GM12875 (cell line): ENCODE measurements at regions not wholly inside any gene's neighbourhood (a gene's known extent, or its start where the extent isn't known, plus 50 kb on each side); places are given as distances from the start of the nearest gene placed in this dataset.

Source experiments
- H3K4me3 ChIP-seq: one replicate; pipeline ENCODE4 v1.5.1; 2011; ENCODE audit warnings: low read depth, low read length, control low read depth
- TF ChIP-seq, protein P1 (sequence below): IDR thresholded peaks from 2 replicates; pipeline ENCODE4 v1.5.1; 2011; ENCODE audit warnings: low read depth, mild to moderate bottlenecking, control low read depth, inconsistent platforms, low read length, moderate library complexity, borderline replicate concordance; ENCODE audit not compliant: insufficient read depth

- TF ChIP-seq, protein P1, sequence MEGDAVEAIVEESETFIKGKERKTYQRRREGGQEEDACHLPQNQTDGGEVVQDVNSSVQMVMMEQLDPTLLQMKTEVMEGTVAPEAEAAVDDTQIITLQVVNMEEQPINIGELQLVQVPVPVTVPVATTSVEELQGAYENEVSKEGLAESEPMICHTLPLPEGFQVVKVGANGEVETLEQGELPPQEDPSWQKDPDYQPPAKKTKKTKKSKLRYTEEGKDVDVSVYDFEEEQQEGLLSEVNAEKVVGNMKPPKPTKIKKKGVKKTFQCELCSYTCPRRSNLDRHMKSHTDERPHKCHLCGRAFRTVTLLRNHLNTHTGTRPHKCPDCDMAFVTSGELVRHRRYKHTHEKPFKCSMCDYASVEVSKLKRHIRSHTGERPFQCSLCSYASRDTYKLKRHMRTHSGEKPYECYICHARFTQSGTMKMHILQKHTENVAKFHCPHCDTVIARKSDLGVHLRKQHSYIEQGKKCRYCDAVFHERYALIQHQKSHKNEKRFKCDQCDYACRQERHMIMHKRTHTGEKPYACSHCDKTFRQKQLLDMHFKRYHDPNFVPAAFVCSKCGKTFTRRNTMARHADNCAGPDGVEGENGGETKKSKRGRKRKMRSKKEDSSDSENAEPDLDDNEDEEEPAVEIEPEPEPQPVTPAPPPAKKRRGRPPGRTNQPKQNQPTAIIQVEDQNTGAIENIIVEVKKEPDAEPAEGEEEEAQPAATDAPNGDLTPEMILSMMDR: no peak
- no peak overlapping the region for H3K4me3 ChIP-seq
These were observed 267.8 kb downstream of the INSIG2 start for GRCh38 chr2:118356051-118356450.

DNA sequence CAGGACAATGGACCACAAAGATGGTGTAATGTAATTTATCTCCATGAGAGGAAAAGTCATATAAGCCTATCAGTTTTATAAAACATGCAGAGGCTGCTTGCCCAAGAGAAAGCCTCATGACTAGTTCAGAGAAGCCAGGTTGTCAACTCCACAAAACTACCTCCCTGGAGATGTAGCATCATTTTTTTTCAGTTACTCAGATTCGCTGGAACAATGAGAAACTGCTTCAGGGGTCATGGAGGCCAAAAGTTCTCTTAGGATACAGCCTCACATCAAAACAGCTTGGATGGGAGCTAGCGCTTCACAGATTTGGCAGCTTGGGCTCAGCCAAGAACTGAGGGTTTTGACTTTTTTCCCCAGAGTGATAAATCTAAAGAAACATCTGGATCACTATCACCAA is 263.5 kb downstream of the INSIG2 start:
- no peak overlapping the region for H3K4me3 ChIP-seq
- TF ChIP-seq, protein P1: no peak

DNA sequence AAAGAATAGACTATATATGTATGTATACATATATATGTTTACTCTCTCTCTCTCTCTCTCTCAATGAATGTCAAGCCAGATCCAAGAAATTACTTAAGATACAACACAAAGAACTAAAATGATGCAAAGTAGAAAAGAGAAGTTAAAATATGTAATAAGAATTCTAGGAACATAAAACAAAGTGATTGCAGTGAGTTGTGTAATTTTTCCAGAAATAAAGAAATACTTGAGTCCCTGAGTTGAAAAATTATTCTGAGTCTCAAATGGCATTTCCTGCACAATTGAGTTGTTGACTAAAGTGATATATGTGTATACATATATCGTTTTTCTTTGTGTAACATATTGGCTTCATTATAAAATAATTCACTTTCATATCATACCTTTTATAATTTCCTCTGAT is 262.4 kb downstream of the INSIG2 start:
- TF ChIP-seq, protein P1: no peak
- no peak overlapping the region for H3K4me3 ChIP-seq

DNA sequence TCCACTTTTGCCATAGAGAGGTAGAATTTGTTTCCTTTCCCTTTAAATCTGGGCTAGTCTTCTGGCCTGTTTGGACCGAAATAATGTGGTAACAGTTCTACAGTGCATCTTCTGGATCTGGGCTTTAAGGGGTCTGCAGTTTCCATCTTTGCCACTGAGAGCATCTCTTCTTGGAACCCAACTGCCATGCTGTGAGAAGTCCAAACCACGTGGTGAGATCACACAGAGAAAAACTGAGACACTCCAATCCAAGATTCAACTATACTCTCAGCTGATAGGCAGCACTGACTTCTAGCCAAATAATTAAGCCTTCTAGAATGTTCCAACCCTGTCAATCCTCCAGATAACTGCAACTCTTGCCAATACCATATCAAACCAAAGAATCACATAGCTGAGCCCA is 261.1 kb downstream of the INSIG2 start:
- no peak overlapping the region for H3K4me3 ChIP-seq
- TF ChIP-seq, protein P1: no peak

- no peak overlapping the region for H3K4me3 ChIP-seq
- TF ChIP-seq, protein P1: no peak
These were observed 260.2 kb downstream of the INSIG2 start for GRCh38 chr2:118348380-118349034.

DNA sequence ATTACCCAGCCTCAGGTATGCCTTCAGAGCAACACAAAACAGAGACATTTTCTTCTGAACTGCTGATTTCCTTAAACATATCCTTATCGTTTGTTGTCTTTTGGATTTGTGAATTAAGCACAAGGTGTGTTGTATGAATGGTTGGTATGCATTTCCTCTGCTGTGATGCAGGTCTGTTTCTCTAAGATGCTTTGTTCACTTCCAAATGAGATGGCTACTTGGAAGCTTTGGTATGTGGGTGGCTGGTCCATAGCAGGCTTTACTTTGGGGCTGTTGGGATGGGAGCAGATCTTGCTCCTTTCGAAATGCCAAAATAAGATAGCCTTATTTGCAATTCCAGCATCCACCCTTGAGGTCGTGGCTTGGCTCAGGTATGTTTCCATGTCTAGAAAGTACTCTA is 257.2 kb downstream of the INSIG2 start:
- H3K4me3 ChIP-seq: no peak overlapping the region
- TF ChIP-seq, protein P1: no peak

DNA sequence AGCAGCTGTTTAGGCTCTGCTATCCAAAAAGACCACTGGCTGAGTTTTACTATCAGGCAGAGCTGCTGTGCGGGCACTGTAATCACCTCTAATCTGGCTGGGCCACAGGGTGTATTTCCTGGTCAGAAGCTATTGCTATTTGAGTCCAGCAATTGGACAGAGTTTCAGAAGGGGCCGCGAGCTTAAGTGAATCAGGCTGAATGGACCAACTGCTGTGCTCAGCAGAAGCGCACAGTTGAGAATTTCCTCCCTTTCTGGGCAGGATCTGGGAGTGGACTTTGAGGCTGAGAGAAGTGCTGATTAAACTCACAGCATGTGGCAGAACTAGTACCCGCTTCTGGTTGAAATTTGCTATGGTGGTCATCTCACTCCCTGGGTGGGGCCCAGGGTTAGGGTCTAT is 251.8 kb downstream of the INSIG2 start:
- TF ChIP-seq, protein P1: no peak
- no peak overlapping the region for H3K4me3 ChIP-seq
